Stomach (tissue), 4 donors: ENCODE measurements at regions not wholly inside any gene's neighbourhood (a gene's known extent, or its start where the extent isn't known, plus 50 kb on each side); places are given as distances from the start of the nearest gene placed in this dataset.

Source experiments
- CTCF ChIP-seq, 7 experiments: fragments of 450-650 bp in 4 of 7; fragments of 200-600 bp in 3 of 7; sonication (generic) in 3 of 7; IDR thresholded peaks; one replicate each; pipeline ENCODE4 v1.5.1; 2016 to 2019; ENCODE audit warnings: antibody characterized with exemption in 7 of 7, control low read depth in 2 of 7, mild to moderate bottlenecking in 1 of 7
- POLR2A ChIP-seq, 4 donors: fragments of 450-650 bp; IDR thresholded peaks; one replicate each; pipeline ENCODE4 v1.6.1; 2016; ENCODE audit warnings: antibody characterized with exemption in 4 of 4, control low read depth in 2 of 4, mild to moderate bottlenecking in 1 of 4, moderate library complexity in 1 of 4
- POLR2AphosphoS5 ChIP-seq, 3 donors: sonication (generic); formaldehyde crosslinking; IDR thresholded peaks; one replicate each; pipeline ENCODE4 v1.6.1; 2016; ENCODE audit warnings: antibody characterized with exemption in 3 of 3

DNA sequence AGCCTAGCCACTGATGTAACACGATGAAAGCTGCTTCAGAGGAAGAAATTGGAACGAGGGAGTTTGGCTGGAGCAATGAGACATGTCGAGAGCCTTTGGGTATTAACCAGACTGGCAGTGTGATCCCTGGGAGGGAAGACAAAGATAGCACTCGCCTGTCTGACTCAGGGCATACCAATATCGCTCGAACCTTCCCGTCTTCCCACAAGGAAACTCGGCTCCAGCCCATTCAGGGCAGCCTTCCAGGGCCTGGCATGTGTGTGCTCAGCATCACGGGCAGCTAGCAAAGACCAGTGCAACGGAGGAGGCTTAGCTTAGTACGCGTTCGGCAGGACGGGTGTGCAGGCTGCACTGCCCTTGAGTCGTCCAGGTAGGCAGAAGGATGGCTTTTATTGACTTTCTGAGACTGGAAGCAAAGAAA, 356.9 kb upstream of the WWC1 start:
- TF ChIP-seq CTCF (IDR thresholded peaks at IDR 0.05) (no peak), POLR2A (IDR thresholded peaks at IDR 0.05) (no peak), POLR2AphosphoS5 (IDR thresholded peaks at IDR 0.05) (peak in 1 of 3 donors; percentile 68)
